ENCODE measurements at regions not wholly inside any gene's neighbourhood (a gene's known extent, or its start where the extent isn't known, plus 50 kb on each side); places are given as distances from the start of the nearest gene placed in this dataset.

- H3K36me3 ChIP-seq (ENCODE audit: control insufficient read depth, insufficient read depth, low read length): no peaks in the 10 kb centered on the region
These were observed 250.6 kb downstream of the SNCA start for GRCh38 chr4:89586318-89586717.

GRCh38 chr4:89582756-89583505 lies 254.0 kb downstream of the SNCA start:
- no peak overlapping the region for H3K4me3 ChIP-seq (ENCODE audit: low read depth, low read length)
- peaks cover 3% of the 10 kb centered on the region for H3K27me3 ChIP-seq (ENCODE audit: control insufficient read depth, insufficient read depth, low read length)
- WGBS (ENCODE audit: insufficient coverage): 95% methylated on average over 3 of the region's 5 CpGs
- H3K36me3 ChIP-seq (ENCODE audit: control insufficient read depth, insufficient read depth, low read length): no peaks in the 10 kb centered on the region
- no peaks in the 10 kb centered on the region for H3K4me1 ChIP-seq (ENCODE audit: control insufficient read depth, insufficient read depth, low read length)
- no peak for DNase-seq (ENCODE audit: low read depth in 4 of 6, low spot score in 6 of 6)
- H3K9me3 ChIP-seq (ENCODE audit: control insufficient read depth, insufficient read depth, low read length): peaks cover 2% of the 10 kb centered on the region
- no peak overlapping the region for H3K27ac ChIP-seq (ENCODE audit: low read depth, low read length)

More at GRCh38 chr4:89586318-89586717, 250.6 kb downstream of the SNCA start:
- no CpG with 5 or more reads among the region's 3 CpGs for WGBS (ENCODE audit: insufficient coverage)
- H3K4me3 ChIP-seq (ENCODE audit: low read depth, low read length): no peak overlapping the region
- no peak for DNase-seq (ENCODE audit: low read depth in 4 of 6, low spot score in 6 of 6)
- H3K9me3 ChIP-seq (ENCODE audit: control insufficient read depth, insufficient read depth, low read length): peaks cover 2% of the 10 kb centered on the region
- H3K4me1 ChIP-seq (ENCODE audit: control insufficient read depth, insufficient read depth, low read length): no peaks in the 10 kb centered on the region
- peaks cover 3% of the 10 kb centered on the region for H3K27me3 ChIP-seq (ENCODE audit: control insufficient read depth, insufficient read depth, low read length)
- H3K27ac ChIP-seq (ENCODE audit: low read depth, low read length): no peak overlapping the region

- H3K9me3 ChIP-seq (ENCODE audit: control insufficient read depth, insufficient read depth, low read length): peaks cover 2% of the 10 kb centered on the region
- H3K27me3 ChIP-seq (ENCODE audit: control insufficient read depth, insufficient read depth, low read length): peaks cover 3% of the 10 kb centered on the region
- H3K4me3 ChIP-seq (ENCODE audit: low read depth, low read length): no peak overlapping the region
- no peaks in the 10 kb centered on the region for H3K36me3 ChIP-seq (ENCODE audit: control insufficient read depth, insufficient read depth, low read length)
- WGBS (ENCODE audit: insufficient coverage): no CpG with 5 or more reads among the region's 1 CpG
- H3K4me1 ChIP-seq (ENCODE audit: control insufficient read depth, insufficient read depth, low read length): no peaks in the 10 kb centered on the region
- H3K27ac ChIP-seq (ENCODE audit: low read depth, low read length): no peak overlapping the region
- DNase-seq (ENCODE audit: low read depth in 4 of 6, low spot score in 6 of 6): no peak
These were observed 257.2 kb downstream of the SNCA start for GRCh38 chr4:89579771-89580170.

- no peak overlapping the region for H3K27ac ChIP-seq (ENCODE audit: low read depth, low read length)
- H3K4me1 ChIP-seq (ENCODE audit: control insufficient read depth, insufficient read depth, low read length): no peaks in the 10 kb centered on the region
- no peak for DNase-seq (ENCODE audit: low read depth in 4 of 6, low spot score in 6 of 6)
- H3K4me3 ChIP-seq (ENCODE audit: low read depth, low read length): no peak overlapping the region
- no peaks in the 10 kb centered on the region for H3K27me3 ChIP-seq (ENCODE audit: control insufficient read depth, insufficient read depth, low read length)
- H3K9me3 ChIP-seq (ENCODE audit: control insufficient read depth, insufficient read depth, low read length): no peaks in the 10 kb centered on the region
- no peaks in the 10 kb centered on the region for H3K36me3 ChIP-seq (ENCODE audit: control insufficient read depth, insufficient read depth, low read length)
These were observed 260.7 kb downstream of the SNCA start for GRCh38 chr4:89576246-89576645.

GRCh38 chr4:89575840-89576239 lies 261.1 kb downstream of the SNCA start:
- H3K27me3 ChIP-seq (ENCODE audit: control insufficient read depth, insufficient read depth, low read length): no peaks in the 10 kb centered on the region
- no peaks in the 10 kb centered on the region for H3K9me3 ChIP-seq (ENCODE audit: control insufficient read depth, insufficient read depth, low read length)
- no peak for DNase-seq (ENCODE audit: low read depth in 4 of 6, low spot score in 6 of 6)
- H3K4me3 ChIP-seq (ENCODE audit: low read depth, low read length): no peak overlapping the region
- no peaks in the 10 kb centered on the region for H3K36me3 ChIP-seq (ENCODE audit: control insufficient read depth, insufficient read depth, low read length)
- H3K27ac ChIP-seq (ENCODE audit: low read depth, low read length): no peak overlapping the region
- WGBS (ENCODE audit: insufficient coverage): 86% methylated on average over 1 of the region's 1 CpG
- no peaks in the 10 kb centered on the region for H3K4me1 ChIP-seq (ENCODE audit: control insufficient read depth, insufficient read depth, low read length)

- H3K9me3 ChIP-seq (ENCODE audit: control insufficient read depth, insufficient read depth, low read length): no peaks in the 10 kb centered on the region
- H3K27ac ChIP-seq (ENCODE audit: low read depth, low read length): no peak overlapping the region
- no peak for DNase-seq (ENCODE audit: low read depth in 4 of 6, low spot score in 6 of 6)
- no CpG with 5 or more reads among the region's 1 CpG for WGBS (ENCODE audit: insufficient coverage)
- no peak overlapping the region for H3K4me3 ChIP-seq (ENCODE audit: low read depth, low read length)
- H3K36me3 ChIP-seq (ENCODE audit: control insufficient read depth, insufficient read depth, low read length): no peaks in the 10 kb centered on the region
- no peaks in the 10 kb centered on the region for H3K4me1 ChIP-seq (ENCODE audit: control insufficient read depth, insufficient read depth, low read length)
- H3K27me3 ChIP-seq (ENCODE audit: control insufficient read depth, insufficient read depth, low read length): no peaks in the 10 kb centered on the region
These were observed 262.8 kb downstream of the SNCA start for GRCh38 chr4:89574176-89574575.

GRCh38 chr4:89573656-89574055 lies 263.3 kb downstream of the SNCA start:
- Histone ChIP-seq H3K9me3 (ENCODE audit: control insufficient read depth, insufficient read depth, low read length) (no peaks in the 10 kb centered on the region), H3K4me1 (ENCODE audit: control insufficient read depth, insufficient read depth, low read length) (no peaks in the 10 kb centered on the region), H3K4me3 (ENCODE audit: low read depth, low read length) (no peak overlapping the region), H3K27ac (ENCODE audit: low read depth, low read length) (no peak overlapping the region), H3K36me3 (ENCODE audit: control insufficient read depth, insufficient read depth, low read length) (no peaks in the 10 kb centered on the region), H3K27me3 (ENCODE audit: control insufficient read depth, insufficient read depth, low read length) (no peaks in the 10 kb centered on the region)
- DNase-seq (ENCODE audit: low read depth in 4 of 6, low spot score in 6 of 6): no peak
- no CpG with 5 or more reads among the region's 1 CpG for WGBS (ENCODE audit: insufficient coverage)

GRCh38 chr4:89572224-89572858 lies 264.6 kb downstream of the SNCA start:
- no peak overlapping the region for H3K27ac ChIP-seq (ENCODE audit: low read depth, low read length)
- peak in 5 of 6 donors; percentile 22 to 86 (median 56) for DNase-seq (ENCODE audit: low read depth in 4 of 6, low spot score in 6 of 6)
- no CpG with 5 or more reads among the region's 2 CpGs for WGBS (ENCODE audit: insufficient coverage)
- H3K27me3 ChIP-seq (ENCODE audit: control insufficient read depth, insufficient read depth, low read length): no peaks in the 10 kb centered on the region
- H3K4me1 ChIP-seq (ENCODE audit: control insufficient read depth, insufficient read depth, low read length): no peaks in the 10 kb centered on the region
- no peaks in the 10 kb centered on the region for H3K36me3 ChIP-seq (ENCODE audit: control insufficient read depth, insufficient read depth, low read length)
- no peak overlapping the region for H3K4me3 ChIP-seq (ENCODE audit: low read depth, low read length)
- no peaks in the 10 kb centered on the region for H3K9me3 ChIP-seq (ENCODE audit: control insufficient read depth, insufficient read depth, low read length)

- Histone ChIP-seq H3K36me3 (ENCODE audit: control insufficient read depth, insufficient read depth, low read length) (no peaks in the 10 kb centered on the region), H3K4me3 (ENCODE audit: low read depth, low read length) (no peak overlapping the region), H3K27me3 (ENCODE audit: control insufficient read depth, insufficient read depth, low read length) (no peaks in the 10 kb centered on the region), H3K9me3 (ENCODE audit: control insufficient read depth, insufficient read depth, low read length) (no peaks in the 10 kb centered on the region), H3K4me1 (ENCODE audit: control insufficient read depth, insufficient read depth, low read length) (no peaks in the 10 kb centered on the region), H3K27ac (ENCODE audit: low read depth, low read length) (no peak overlapping the region)
- no CpG with 5 or more reads among the region's 1 CpG for WGBS (ENCODE audit: insufficient coverage)
- DNase-seq (ENCODE audit: low read depth in 4 of 6, low spot score in 6 of 6): no peak
These were observed 263.3 kb upstream of the GPRIN3 start for GRCh38 chr4:89570931-89571330.

GRCh38 chr4:89567936-89568335 lies 260.3 kb upstream of the GPRIN3 start:
- WGBS (ENCODE audit: insufficient coverage): 71% methylated on average over 7 of the region's 7 CpGs
- DNase-seq (ENCODE audit: low read depth in 4 of 6, low spot score in 6 of 6): no peak
- Histone ChIP-seq H3K36me3 (ENCODE audit: control insufficient read depth, insufficient read depth, low read length) (no peaks in the 10 kb centered on the region), H3K4me3 (ENCODE audit: low read depth, low read length) (no peak overlapping the region), H3K4me1 (ENCODE audit: control insufficient read depth, insufficient read depth, low read length) (no peaks in the 10 kb centered on the region), H3K27ac (ENCODE audit: low read depth, low read length) (no peak overlapping the region), H3K27me3 (ENCODE audit: control insufficient read depth, insufficient read depth, low read length) (no peaks in the 10 kb centered on the region), H3K9me3 (ENCODE audit: control insufficient read depth, insufficient read depth, low read length) (no peaks in the 10 kb centered on the region)

Measured in spinal cord (tissue), 9 donors.